Stimulated activated CD4-positive, alpha-beta T cell treated with anti-CD3 and anti-CD28 coated beads, Interleukin-12 subunit alpha, Interleukin-12 subunit beta, amount 100 ng/mL, for 48 hours (primary cell): ENCODE measurements at regions not wholly inside any gene's neighbourhood (a gene's known extent, or its start where the extent isn't known, plus 50 kb on each side); places are given as distances from the start of the nearest gene placed in this dataset.

ENCODE experiments used
- DNase-seq, 3 donors: peaks; one replicate each; pipeline ENCODE4 v3.0.0-alpha.2; 2020; ENCODE audit warnings: low read depth in 2 of 3, low spot score in 1 of 3

DNA sequence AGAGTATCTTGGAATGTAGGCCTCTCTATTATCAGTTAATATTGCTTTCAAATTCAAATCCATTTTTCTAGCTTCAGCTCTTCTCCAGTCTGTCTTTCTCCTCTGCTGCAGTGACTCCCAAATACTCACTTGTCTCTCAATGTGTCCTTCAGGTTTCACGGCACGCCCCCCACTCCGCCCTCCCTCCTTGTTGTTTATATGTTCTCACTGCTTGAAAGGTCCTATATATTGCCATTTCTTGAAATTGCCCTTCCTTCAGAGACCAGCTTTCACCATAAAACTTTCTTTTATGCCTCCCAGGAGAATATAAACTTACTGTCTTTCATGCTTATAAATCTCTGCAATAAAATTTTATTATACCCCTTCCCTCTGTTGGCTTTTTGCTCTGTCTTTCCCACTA, 668.2 kb downstream of the CCSER2 start:
- no peak for DNase-seq

DNA sequence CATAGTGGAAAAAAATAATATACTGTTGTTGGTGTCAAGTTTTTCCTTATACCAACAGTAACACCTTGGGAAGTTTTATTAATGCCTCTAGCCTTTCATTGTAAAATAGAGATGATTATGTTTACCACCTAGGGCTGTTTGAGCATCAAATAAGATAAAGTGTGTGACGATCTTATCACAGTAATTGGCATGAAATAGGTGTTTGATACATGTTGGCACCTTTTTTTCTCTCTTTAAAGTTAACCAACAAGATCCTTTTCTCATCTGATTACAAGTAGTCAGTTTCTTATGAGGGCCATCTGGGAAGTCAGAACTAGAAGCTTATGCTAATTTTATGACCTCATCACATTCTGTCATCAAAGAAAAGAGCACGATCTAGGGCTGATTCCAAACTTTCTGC, 669.5 kb downstream of the CCSER2 start:
- no peak for DNase-seq

- no peak for DNase-seq
Measured at GRCh38 chr10:84999929-85000328, 671.5 kb downstream of the CCSER2 start.

GRCh38 chr10:85003083-85003482, 674.7 kb downstream of the CCSER2 start:
- DNase-seq = no peak

DNA sequence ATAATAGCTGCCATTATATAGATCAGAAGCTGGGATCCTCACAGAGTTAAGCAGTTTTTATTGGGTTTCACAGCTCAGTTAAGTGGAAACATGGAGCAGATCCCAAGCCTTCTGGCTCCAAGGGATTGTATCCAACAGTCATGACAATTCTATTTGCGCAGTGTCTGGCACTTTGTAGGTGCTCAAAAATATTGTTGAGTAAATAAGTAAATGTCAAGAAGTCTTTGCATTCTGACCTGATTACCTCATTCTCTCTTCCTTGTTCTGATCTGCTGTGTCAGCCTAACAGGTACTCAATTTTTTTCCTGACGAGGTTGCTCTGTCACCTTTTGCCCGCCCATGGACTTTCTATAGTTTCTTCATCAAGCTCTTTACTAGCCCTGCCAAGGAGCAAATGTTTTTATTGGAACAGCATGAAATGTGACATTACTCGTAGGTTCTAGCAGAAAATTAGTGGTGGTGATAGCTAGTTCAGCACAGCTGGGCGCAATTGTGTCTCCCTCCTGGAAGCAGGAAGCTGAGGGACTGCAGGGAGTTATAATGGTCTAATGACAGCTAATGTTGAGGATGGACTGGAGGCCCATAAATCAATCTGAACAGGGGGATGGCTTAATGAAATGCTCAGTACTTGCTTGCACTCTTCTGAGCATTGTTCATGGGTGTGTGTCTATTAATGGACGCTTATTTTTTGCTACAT, 680.2 kb downstream of the CCSER2 start:
- no peak for DNase-seq

- DNase-seq = no peak
Measured at GRCh38 chr10:85012305-85012704, 683.9 kb downstream of the CCSER2 start.

GRCh38 chr10:85026878-85027467, 698.6 kb downstream of the CCSER2 start:
- DNase-seq = no peak

DNA sequence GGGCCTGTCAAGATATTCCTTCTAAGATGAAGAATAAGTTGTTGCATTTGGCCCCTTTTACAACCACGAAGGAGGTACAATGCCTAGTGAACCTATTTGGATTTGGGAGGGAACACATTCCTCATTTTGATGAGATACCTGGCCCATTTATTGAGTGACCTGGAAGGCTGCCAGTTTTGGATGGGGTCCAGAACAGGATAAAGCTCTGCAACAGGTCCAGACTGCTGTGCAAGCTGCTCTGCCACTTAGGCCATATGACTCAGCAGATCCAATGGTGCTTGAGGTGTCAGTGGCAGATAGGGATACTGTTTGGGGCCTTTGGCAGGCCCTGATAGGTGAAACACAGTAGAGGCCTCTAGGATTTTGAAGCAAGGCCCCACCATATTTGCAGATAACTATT, 704.6 kb downstream of the CCSER2 start:
- DNase-seq = no peak

- DNase-seq = no peak
Measured at GRCh38 chr10:85036661-85037060, 708.3 kb downstream of the CCSER2 start.

DNA sequence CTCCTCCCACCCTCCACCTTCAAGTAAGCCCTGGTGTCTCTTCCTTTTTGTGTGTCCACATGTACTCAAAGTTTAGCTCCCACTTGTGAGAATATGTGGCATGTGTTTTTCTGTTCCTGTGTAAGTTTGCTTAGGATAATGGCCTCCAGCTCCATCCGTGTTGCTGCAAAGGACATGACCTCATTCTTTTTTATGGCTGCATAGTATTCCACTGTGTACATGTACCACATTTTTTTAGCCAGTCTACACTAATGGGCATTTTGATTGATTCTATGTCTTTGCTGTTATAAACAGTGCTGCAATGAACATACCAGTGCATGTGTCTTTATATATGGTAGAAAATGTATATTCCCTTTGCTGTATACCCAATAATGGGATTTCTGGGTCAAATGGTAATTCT, 710.9 kb downstream of the CCSER2 start:
- no peak for DNase-seq

GRCh38 chr10:85043207-85043606, 714.8 kb downstream of the CCSER2 start:
- DNase-seq = no peak

DNA sequence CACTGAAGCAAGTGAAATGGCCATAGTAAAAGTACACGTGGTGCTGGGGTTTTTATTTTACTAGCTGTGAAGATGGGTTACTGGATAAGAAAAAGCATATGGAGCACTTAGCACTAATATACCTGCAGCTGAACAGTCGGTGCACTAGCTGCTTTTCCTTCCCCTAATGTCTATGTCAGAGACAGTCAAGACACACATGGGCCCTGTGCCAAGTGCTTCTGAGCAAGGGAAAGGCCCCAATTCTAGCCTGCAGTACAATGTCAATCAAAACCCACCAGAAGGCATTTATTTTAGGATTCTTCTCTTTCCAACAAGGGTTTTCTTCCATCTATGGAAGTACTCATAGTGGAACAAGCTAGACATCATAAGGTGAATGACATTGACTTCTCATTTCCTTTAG, 716.7 kb downstream of the CCSER2 start:
- no peak for DNase-seq

DNA sequence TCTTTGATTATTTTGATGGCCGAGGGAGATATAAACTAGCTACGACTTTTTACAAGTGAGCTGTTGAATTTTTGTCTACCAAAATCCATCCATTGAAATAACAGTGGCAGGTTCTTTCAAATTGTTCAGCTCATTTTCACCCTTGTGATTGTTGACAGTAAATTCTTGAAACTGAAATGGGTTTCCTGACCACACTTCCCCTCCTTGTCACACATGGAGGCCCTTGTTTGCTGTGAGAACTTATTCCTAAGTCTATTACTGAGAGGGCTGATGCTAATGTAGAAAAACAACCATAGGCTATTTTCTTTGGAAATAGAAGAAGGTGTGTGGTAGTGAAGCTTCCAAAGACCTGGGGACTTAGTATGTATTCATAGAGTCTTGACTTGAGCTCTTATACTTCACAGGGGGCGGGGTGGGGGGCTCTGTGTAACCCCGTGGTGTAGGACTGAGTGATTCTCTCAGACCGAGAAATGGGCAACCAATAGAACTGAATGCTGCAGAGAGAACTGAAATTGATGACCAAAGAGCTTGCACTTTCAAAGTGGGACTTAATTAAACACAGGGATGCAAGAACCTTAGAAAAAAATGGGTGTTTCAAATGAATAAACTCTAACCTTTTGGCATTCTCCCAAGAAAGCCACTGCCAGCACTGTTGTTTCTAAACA, 718.9 kb downstream of the CCSER2 start:
- DNase-seq = no peak

- DNase-seq = no peak
Measured at GRCh38 chr10:85047979-85048378, 719.6 kb downstream of the CCSER2 start.

- DNase-seq = no peak
Measured at GRCh38 chr10:85048644-85049043, 720.3 kb downstream of the CCSER2 start.

DNA sequence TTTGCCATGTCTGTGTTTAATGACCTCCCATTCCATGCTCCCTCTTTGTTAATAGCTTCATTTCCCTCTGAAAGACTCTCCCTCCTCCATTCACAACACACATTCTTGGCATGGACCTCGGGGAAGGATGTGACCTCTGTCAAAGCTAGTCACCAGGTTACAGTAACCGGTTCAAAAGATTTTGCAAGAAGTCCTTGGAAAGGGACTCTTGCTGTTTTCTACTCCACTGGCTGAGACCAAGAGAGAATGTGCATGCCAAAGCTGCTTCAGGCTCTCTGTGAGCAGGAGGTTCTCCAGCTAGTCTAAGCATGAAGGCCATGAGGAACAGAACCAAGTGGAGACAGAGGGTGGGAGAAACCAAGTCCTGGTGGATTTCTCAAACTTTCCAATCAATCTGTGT, 732.6 kb downstream of the CCSER2 start:
- no peak for DNase-seq

DNA sequence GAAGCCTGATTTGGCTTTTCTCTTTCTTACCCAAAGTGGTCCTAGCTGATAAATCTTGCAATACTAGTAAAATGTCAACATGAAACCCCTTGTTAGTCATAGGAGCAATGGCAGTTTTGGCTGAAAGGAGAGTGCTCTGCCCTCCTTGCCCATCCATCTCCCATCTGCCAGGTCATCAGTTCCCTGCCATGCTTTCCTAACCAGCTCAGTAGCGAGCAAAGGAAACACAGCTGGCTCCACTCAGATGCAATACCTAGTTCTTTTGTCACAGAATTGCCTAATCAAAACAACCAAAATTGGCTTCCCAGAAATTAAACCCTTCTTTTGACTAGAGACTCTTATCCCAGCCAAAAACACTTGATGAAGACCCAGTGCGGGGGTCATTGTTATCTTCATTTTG, 733.0 kb downstream of the CCSER2 start:
- no peak for DNase-seq

DNA sequence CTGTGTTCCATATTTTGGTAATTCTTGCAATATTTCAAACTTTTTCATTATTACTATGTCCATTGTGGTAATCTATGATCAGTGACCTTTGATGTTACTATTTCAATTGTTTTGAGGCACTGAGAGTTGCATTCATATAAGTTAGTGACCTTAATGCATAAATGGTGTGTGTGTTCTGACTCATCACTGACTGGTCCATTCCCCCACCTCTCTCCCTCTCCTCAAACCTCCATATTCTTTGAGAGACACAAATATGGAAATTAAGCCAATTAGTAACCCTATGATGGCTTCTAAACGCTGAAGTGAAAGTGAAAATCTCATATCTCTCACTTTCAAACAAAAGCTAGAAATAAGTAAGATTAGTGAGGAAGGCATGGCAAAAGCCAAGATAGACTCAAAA, 739.6 kb downstream of the CCSER2 start:
- no peak for DNase-seq

GRCh38 chr10:85080934-85081333, 752.5 kb downstream of the CCSER2 start:
- no peak for DNase-seq

GRCh38 chr10:85098835-85099521, 770.6 kb downstream of the CCSER2 start:
- no peak for DNase-seq

GRCh38 chr10:85100495-85100894, 772.1 kb downstream of the CCSER2 start:
- DNase-seq = no peak

GRCh38 chr10:85105614-85106255, 777.3 kb downstream of the CCSER2 start:
- DNase-seq = no peak
